GM23338 (cell line): ENCODE measurements at regions not wholly inside any gene's neighbourhood (a gene's known extent, or its start where the extent isn't known, plus 50 kb on each side); places are given as distances from the start of the nearest gene placed in this dataset.

Experiments used
- ATAC-seq: fragments of 200-7000 bp; cut with Tn5 transposase; 3 replicates; pipeline ENCODE4 v1.9.1; 2020
- DNase-seq: peaks from one replicate; pipeline ENCODE4 v3.0.0-alpha.2; 2015; ENCODE audit warnings: low spot score
- H2AFZ ChIP-seq: fragments of 200-600 bp; sonication (generic); 2 replicates; pipeline ENCODE4 v1.8.0; 2016; ENCODE audit warnings: antibody characterized with exemption, mild to moderate bottlenecking, moderate library complexity
- H3F3A ChIP-seq: fragments of 200-600 bp; sonication (generic); replicated peaks from 2 replicates; pipeline ENCODE4 v1.8.0; 2017; ENCODE audit warnings: antibody characterized with exemption, mixed run types, low read depth
- H3K27ac ChIP-seq: fragments of 200-600 bp; sonication (generic); 2 replicates; pipeline ENCODE4 v1.6.1; 2016; ENCODE audit warnings: low read depth
- H3K27me3 ChIP-seq: fragments of 200-600 bp; sonication (generic); 2 replicates; pipeline ENCODE4 v1.8.0; 2016; ENCODE audit warnings: mild to moderate bottlenecking, mixed run types, moderate library complexity; ENCODE audit not compliant: insufficient read depth
- H3K36me3 ChIP-seq: fragments of 200-600 bp; sonication (generic); 2 replicates; pipeline ENCODE4 v1.8.0; 2016; ENCODE audit warnings: mild to moderate bottlenecking; ENCODE audit not compliant: insufficient read depth
- H3K4me1 ChIP-seq: fragments of 200-600 bp; sonication (generic); 2 replicates; pipeline ENCODE4 v1.8.0; 2016; ENCODE audit warnings: mild to moderate bottlenecking, moderate library complexity; ENCODE audit not compliant: insufficient read depth
- H3K4me2 ChIP-seq: fragments of 200-600 bp; sonication (generic); 2 replicates; pipeline ENCODE4 v1.7.1; 2017; ENCODE audit warnings: mixed run types
- H3K4me3 ChIP-seq: fragments of 200-600 bp; sonication (generic); 2 replicates; pipeline ENCODE4 v1.6.1; 2016; ENCODE audit warnings: mixed run types
- H3K79me2 ChIP-seq: fragments of 200-600 bp; sonication (generic); replicated peaks from 2 replicates; pipeline ENCODE4 v1.8.0; 2017; ENCODE audit warnings: mild to moderate bottlenecking; ENCODE audit not compliant: insufficient read depth
- H3K9me2 ChIP-seq: fragments of 200-600 bp; sonication (generic); 2 replicates; pipeline ENCODE4 v1.8.0; 2017; ENCODE audit not compliant: insufficient read depth
- H4K20me1 ChIP-seq: fragments of 200-600 bp; sonication (generic); replicated peaks from 2 replicates; pipeline ENCODE4 v1.8.0; 2017; ENCODE audit warnings: mild to moderate bottlenecking; ENCODE audit not compliant: insufficient read depth
- H3K27ac Mint-ChIP-seq: 2 replicates; pipeline ENCODE4 v1.8.0; 2020; ENCODE audit warnings: inconsistent platforms, mild to moderate bottlenecking, moderate library complexity, mixed read lengths
- H3K27me3 Mint-ChIP-seq: 3 replicates; pipeline ENCODE4 v1.8.0; 2022; ENCODE audit warnings: low read depth, mild to moderate bottlenecking, moderate library complexity, mixed read lengths, inconsistent platforms; ENCODE audit not compliant: insufficient read depth, poor library complexity
- H3K36me3 Mint-ChIP-seq: 3 replicates; pipeline ENCODE4 v1.8.0; 2021; ENCODE audit warnings: low read depth, mild to moderate bottlenecking, inconsistent platforms, moderate library complexity, mixed read lengths
- H3K4me1 Mint-ChIP-seq: 3 replicates; pipeline ENCODE4 v1.8.0; 2020; ENCODE audit warnings: mild to moderate bottlenecking, inconsistent platforms, mixed read lengths
- H3K4me3 Mint-ChIP-seq: 3 replicates; pipeline ENCODE4 v1.8.0; 2021; ENCODE audit warnings: moderate library complexity, mild to moderate bottlenecking, inconsistent platforms, mixed read lengths
- H3K9me3 Mint-ChIP-seq: 3 replicates; pipeline ENCODE4 v1.8.0; 2020; ENCODE audit warnings: moderate library complexity, mild to moderate bottlenecking, inconsistent platforms, mixed read lengths
- EZH2 ChIP-seq: fragments of 200-600 bp; sonication (generic); IDR thresholded peaks from one replicate; pipeline ENCODE4 v1.8.0; 2017; ENCODE audit warnings: antibody characterized with exemption, mild to moderate bottlenecking, low read depth; ENCODE audit not compliant: unreplicated experiment
- JUNB ChIP-seq: IDR thresholded peaks from one replicate; pipeline ENCODE4 v1.6.1; 2016; ENCODE audit warnings: antibody characterized with exemption; ENCODE audit not compliant: unreplicated experiment
- POLR2AphosphoS5 ChIP-seq: IDR thresholded peaks from 2 replicates; pipeline ENCODE4 v1.6.1; 2016; ENCODE audit warnings: antibody characterized with exemption, low read depth
- REST ChIP-seq: IDR thresholded peaks from one replicate; pipeline ENCODE4 v1.6.1; 2018; ENCODE audit warnings: antibody characterized with exemption; ENCODE audit not compliant: unreplicated experiment
- TF ChIP-seq, protein P1 (sequence below): fragments of 250-450 bp; sonication (Bioruptor Pico); IDR thresholded peaks from 2 replicates; pipeline ENCODE4 v1.5.0; 2020; ENCODE audit warnings: mild to moderate bottlenecking, moderate library complexity

DNA sequence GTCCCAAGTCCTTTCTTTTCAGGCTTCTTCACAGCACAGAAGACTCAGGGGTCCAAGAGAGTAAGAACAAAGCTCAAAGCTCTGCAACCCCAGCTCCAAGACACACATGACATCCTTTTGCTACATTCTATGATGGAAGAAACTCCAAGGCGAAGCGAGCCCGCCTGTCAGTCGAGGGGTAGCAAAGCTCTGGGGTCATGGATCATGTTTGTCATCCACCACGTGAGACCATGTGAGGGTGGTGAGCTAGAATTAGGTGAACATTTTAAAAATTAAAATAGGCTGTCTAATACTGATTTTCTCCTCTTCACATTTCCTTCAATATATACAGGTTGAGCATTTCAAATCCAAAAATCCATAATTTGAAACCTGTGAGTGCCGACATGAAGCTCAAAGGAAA, 189.6 kb downstream of the TTLL2 start:
- H3K4me1 Mint-ChIP-seq, result 0 out of 3 replicates have a peak, but pooled peaks cover 3% of the 10 kb centered on the region
- no peaks in the 10 kb centered on the region for H3K9me3 Mint-ChIP-seq
- Histone ChIP-seq H2AFZ (no peak overlapping the region), H3K36me3 (no peaks in the 10 kb centered on the region), H3K4me3 (no peak overlapping the region), H3F3A (no peaks in the 10 kb centered on the region), H3K27ac (no peak overlapping the region), H3K9me2 (0 out of 2 replicates have a peak, but pooled peaks cover 8% of the 10 kb centered on the region), H4K20me1 (no peaks in the 10 kb centered on the region), H3K4me2 (no peak overlapping the region), H3K79me2 (no peaks in the 10 kb centered on the region), H3K4me1 (no peaks in the 10 kb centered on the region), H3K27me3 (no peaks in the 10 kb centered on the region)
- no peak for ATAC-seq
- no peak overlapping the region for H3K4me3 Mint-ChIP-seq
- no peak for TF ChIP-seq JUNB
- TF ChIP-seq, protein P1, sequence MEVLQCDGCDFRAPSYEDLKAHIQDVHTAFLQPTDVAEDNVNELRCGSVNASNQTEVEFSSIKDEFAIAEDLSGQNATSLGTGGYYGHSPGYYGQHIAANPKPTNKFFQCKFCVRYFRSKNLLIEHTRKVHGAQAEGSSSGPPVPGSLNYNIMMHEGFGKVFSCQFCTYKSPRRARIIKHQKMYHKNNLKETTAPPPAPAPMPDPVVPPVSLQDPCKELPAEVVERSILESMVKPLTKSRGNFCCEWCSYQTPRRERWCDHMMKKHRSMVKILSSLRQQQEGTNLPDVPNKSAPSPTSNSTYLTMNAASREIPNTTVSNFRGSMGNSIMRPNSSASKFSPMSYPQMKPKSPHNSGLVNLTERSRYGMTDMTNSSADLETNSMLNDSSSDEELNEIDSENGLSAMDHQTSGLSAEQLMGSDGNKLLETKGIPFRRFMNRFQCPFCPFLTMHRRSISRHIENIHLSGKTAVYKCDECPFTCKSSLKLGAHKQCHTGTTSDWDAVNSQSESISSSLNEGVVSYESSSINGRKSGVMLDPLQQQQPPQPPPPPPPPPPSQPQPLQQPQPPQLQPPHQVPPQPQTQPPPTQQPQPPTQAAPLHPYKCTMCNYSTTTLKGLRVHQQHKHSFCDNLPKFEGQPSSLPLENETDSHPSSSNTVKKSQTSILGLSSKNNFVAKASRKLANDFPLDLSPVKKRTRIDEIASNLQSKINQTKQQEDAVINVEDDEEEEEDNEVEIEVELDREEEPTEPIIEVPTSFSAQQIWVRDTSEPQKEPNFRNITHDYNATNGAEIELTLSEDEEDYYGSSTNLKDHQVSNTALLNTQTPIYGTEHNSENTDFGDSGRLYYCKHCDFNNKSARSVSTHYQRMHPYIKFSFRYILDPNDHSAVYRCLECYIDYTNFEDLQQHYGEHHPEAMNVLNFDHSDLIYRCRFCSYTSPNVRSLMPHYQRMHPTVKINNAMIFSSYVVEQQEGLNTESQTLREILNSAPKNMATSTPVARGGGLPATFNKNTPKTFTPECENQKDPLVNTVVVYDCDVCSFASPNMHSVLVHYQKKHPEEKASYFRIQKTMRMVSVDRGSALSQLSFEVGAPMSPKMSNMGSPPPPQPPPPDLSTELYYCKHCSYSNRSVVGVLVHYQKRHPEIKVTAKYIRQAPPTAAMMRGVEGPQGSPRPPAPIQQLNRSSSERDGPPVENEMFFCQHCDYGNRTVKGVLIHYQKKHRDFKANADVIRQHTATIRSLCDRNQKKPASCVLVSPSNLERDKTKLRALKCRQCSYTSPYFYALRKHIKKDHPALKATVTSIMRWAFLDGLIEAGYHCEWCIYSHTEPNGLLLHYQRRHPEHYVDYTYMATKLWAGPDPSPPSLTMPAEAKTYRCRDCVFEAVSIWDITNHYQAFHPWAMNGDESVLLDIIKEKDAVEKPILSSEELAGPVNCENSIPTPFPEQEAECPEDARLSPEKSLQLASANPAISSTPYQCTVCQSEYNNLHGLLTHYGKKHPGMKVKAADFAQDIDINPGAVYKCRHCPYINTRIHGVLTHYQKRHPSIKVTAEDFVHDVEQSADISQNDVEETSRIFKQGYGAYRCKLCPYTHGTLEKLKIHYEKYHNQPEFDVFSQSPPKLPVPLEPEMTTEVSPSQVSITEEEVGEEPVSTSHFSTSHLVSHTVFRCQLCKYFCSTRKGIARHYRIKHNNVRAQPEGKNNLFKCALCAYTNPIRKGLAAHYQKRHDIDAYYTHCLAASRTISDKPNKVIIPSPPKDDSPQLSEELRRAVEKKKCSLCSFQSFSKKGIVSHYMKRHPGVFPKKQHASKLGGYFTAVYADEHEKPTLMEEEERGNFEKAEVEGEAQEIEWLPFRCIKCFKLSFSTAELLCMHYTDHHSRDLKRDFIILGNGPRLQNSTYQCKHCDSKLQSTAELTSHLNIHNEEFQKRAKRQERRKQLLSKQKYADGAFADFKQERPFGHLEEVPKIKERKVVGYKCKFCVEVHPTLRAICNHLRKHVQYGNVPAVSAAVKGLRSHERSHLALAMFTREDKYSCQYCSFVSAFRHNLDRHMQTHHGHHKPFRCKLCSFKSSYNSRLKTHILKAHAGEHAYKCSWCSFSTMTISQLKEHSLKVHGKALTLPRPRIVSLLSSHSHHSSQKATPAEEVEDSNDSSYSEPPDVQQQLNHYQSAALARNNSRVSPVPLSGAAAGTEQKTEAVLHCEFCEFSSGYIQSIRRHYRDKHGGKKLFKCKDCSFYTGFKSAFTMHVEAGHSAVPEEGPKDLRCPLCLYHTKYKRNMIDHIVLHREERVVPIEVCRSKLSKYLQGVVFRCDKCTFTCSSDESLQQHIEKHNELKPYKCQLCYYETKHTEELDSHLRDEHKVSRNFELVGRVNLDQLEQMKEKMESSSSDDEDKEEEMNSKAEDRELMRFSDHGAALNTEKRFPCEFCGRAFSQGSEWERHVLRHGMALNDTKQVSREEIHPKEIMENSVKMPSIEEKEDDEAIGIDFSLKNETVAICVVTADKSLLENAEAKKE (CRISPR knock-in tag), result no peak
- TF ChIP-seq POLR2AphosphoS5, result no peak
- TF ChIP-seq REST, result no peak
- no peak for TF ChIP-seq EZH2
- DNase-seq, result no peak
- H3K27ac Mint-ChIP-seq, result no peak overlapping the region
- no peaks in the 10 kb centered on the region for H3K36me3 Mint-ChIP-seq
- peaks cover 2% of the 10 kb centered on the region for H3K27me3 Mint-ChIP-seq
